Adrenal gland (tissue), 9 donors: ENCODE measurements at regions not wholly inside any gene's neighbourhood (a gene's known extent, or its start where the extent isn't known, plus 50 kb on each side); places are given as distances from the start of the nearest gene placed in this dataset.

ENCODE experiments used
- DNase-seq, 7 donors: peaks; one replicate each; pipeline ENCODE4 v3.0.0-alpha.2; 2019 to 2020
- H3K27ac ChIP-seq, 5 donors: fragments of 200-600 bp; sonication (generic) in 4 of 5; 1 replicate in 3 of 5; 2 replicates in 2 of 5; pipeline versions ENCODE4 v1.5.1 to v1.8.0; 2016 to 2020; ENCODE audit warnings: mild to moderate bottlenecking in 1 of 5
- H3K27me3 ChIP-seq: fragments of 200-600 bp; 2 replicates; pipeline ENCODE4 v1.8.0; 2021
- H3K36me3 ChIP-seq, 2 donors: fragments of 200-600 bp; replicated peaks in 1 of 2; 1 replicate in 1 of 2; 2 replicates in 1 of 2; pipeline versions ENCODE4 v1.5.1 to v1.8.0; 2018 to 2022
- H3K4me1 ChIP-seq, 2 donors: fragments of 200-600 bp; replicated peaks in 1 of 2; 1 replicate in 1 of 2; 2 replicates in 1 of 2; pipeline versions ENCODE4 v1.5.1 to v1.8.0; 2018 to 2021
- H3K4me3 ChIP-seq, 4 donors: fragments of 200-600 bp; sonication (generic) in 3 of 4; one replicate each; pipeline ENCODE4 v1.5.1; 2016 to 2018
- H3K9me3 ChIP-seq, 3 donors: fragments of 200-600 bp; sonication (generic) in 1 of 3; replicated peaks in 1 of 3; 1 replicate in 2 of 3; 2 replicates in 1 of 3; pipeline versions ENCODE4 v1.5.1 to v1.8.0; 2016 to 2021
- CTCF ChIP-seq, 6 experiments: fragments of 450-650 bp in 4 of 6; fragments of 200-600 bp in 2 of 6; sonication (generic) in 1 of 6; IDR thresholded peaks; 1 replicate in 5 of 6; 2 replicates in 1 of 6; pipeline versions ENCODE4 v1.5.1 to v1.8.0; 2016 to 2021; ENCODE audit warnings: antibody characterized with exemption in 6 of 6, mild to moderate bottlenecking in 2 of 6, moderate library complexity in 1 of 6
- POLR2A ChIP-seq, 2 donors: fragments of 450-650 bp; IDR thresholded peaks; one replicate each; pipeline ENCODE4 v1.6.1; 2017; ENCODE audit warnings: antibody characterized with exemption in 2 of 2, mild to moderate bottlenecking in 2 of 2, moderate library complexity in 1 of 2
- WGBS, 4 donors: extraction: QIAGEN DNeasy Blood & Tissue Kit in 2 of 4; methylation state at CpG; one replicate each; pipeline versions ENCODE4 v1.1.5 to v1.1.7; 2013 to 2017; 5-methylcytosine and 5-hydroxymethylcytosine counted together
- intact Hi-C, 2 donors: fragments of 100-400 bp; cut with DNase I; formaldehyde crosslinking; loops; one replicate each; pipeline versions ENCODE4 v1.14.1 to v1.15.0; 2022 to 2023
- donor health status: healthy with polysubstance abuse.
- donor health status: Bipolar disorder and iron deficiency.
- donor health status: DM: yes; HTN: yes; CAD: no.
- donor health status: DM: no; HTN: no; CAD: no.
- donor health status: DM: no; HTN: no; CAD: no.

- intact Hi-C loops = no loop called here
- no peak for TF ChIP-seq POLR2A (IDR thresholded peaks at IDR 0.05)
- TF ChIP-seq CTCF (IDR thresholded peaks at IDR 0.05) = no peak
- Histone ChIP-seq H3K27me3 (no peaks in the 10 kb centered on the region), H3K27ac (no peak overlapping the region), H3K9me3 (no peaks in the 10 kb centered on the region), H3K36me3 (no peaks in the 10 kb centered on the region), H3K4me1 (no peaks in the 10 kb centered on the region), H3K4me3 (no peak overlapping the region)
- 83 to 91% (median 86%) methylated on average over 11 of the region's 11 CpGs for WGBS, 4 donors
- DNase-seq = no peak
Observed at GRCh38 chr18:8943900-8944870, 158.3 kb upstream of the NDUFV2 start.

- Histone ChIP-seq H3K27me3 (no peaks in the 10 kb centered on the region), H3K4me3 (no peak overlapping the region), H3K36me3 (no peaks in the 10 kb centered on the region), H3K9me3 (no peaks in the 10 kb centered on the region), H3K4me1 (no peaks in the 10 kb centered on the region), H3K27ac (no peak overlapping the region)
- no peak for TF ChIP-seq CTCF (IDR thresholded peaks at IDR 0.05)
- no peak for TF ChIP-seq POLR2A (IDR thresholded peaks at IDR 0.05)
- 71 to 80% (median 78%) methylated on average over 7 of the region's 7 CpGs for WGBS, 4 donors
- DNase-seq = no peak
- intact Hi-C loops = no loop called here
Observed at GRCh38 chr18:8944871-8945245, 157.6 kb upstream of the NDUFV2 start.

- TF ChIP-seq CTCF (IDR thresholded peaks at IDR 0.05) = no peak
- TF ChIP-seq POLR2A (IDR thresholded peaks at IDR 0.05) = no peak
- WGBS, 4 donors = 33 to 40% (median 35%) methylated on average over 2 of the region's 2 CpGs
Observed at GRCh38 chr18:8945514-8945913, 157.0 kb upstream of the NDUFV2 start.

GRCh38 chr18:8946066-8946838 is 156.2 kb upstream of the NDUFV2 start:
- DNase-seq = no peak
- intact Hi-C loops = no loop called here
- Histone ChIP-seq H3K9me3 (no peaks in the 10 kb centered on the region), H3K4me3 (no peak overlapping the region), H3K36me3 (no peaks in the 10 kb centered on the region), H3K27me3 (no peaks in the 10 kb centered on the region), H3K4me1 (no peaks in the 10 kb centered on the region), H3K27ac (no peak overlapping the region)
- WGBS, 4 donors = 70 to 88% (median 79%) methylated on average over 5 of the region's 5 CpGs
- TF ChIP-seq POLR2A (IDR thresholded peaks at IDR 0.05) (no peak), CTCF (IDR thresholded peaks at IDR 0.05) (no peak)

More at GRCh38 chr18:8945514-8945913, 157.0 kb upstream of the NDUFV2 start:
- Histone ChIP-seq H3K4me3 (no peak overlapping the region), H3K27ac (no peak overlapping the region), H3K27me3 (no peaks in the 10 kb centered on the region), H3K36me3 (no peaks in the 10 kb centered on the region), H3K4me1 (no peaks in the 10 kb centered on the region), H3K9me3 (no peaks in the 10 kb centered on the region)
- no peak for DNase-seq
- intact Hi-C loops = no loop called here
